HepG2 (cell line): ENCODE measurements at regions not wholly inside any gene's neighbourhood (a gene's known extent, or its start where the extent isn't known, plus 50 kb on each side); places are given as distances from the start of the nearest gene placed in this dataset.

Experiments
- ATAC-seq: fragments of 200-7000 bp; cut with Tn5 transposase; 3 replicates; pipeline ENCODE4 v1.9.1; 2020; ENCODE audit warnings: mild to moderate bottlenecking, moderate library complexity
- BruUV-seq: library from RNA; stranded (reverse); fragments of 400-500 nt; replicated peaks from 2 replicates; lab custom pipeline; 2021; lab: Mats Ljungman, UMichigan
- CTCF ChIA-PET: fragments of 300-600 bp; formaldehyde crosslinking; extraction: SDS; loops from one replicate; lab custom pipeline; 2021; ENCODE audit warnings: low total read pairs, inconsistent platforms, low intra/inter-chr PET ratio; lab: Yijun Ruan, JAX
- POLR2A ChIA-PET: fragments of 350-600 bp; sonication (Branson Sonifier 250); formaldehyde crosslinking; loops from one replicate; lab custom pipeline; 2020; ENCODE audit warnings: antibody characterized with exemption, inconsistent platforms; lab: Yijun Ruan, JAX
- DNase-seq: peaks from one replicate; pipeline ENCODE4 v3.0.0-alpha.2; 2015; ENCODE audit warnings: low spot score
- FAIRE-seq: peaks from 3 replicates; lab custom pipeline; 2011; peaks lifted over from hg19 to GRCh38; lab: Jason Lieb, UNC
- H2AFZ ChIP-seq: one replicate; pipeline ENCODE4 v1.6.1; 2011; ENCODE audit warnings: low read length, inconsistent platforms
- H3K27ac ChIP-seq: fragments of 300-600 bp; 3 replicates; pipeline ENCODE4 v1.8.0; 2011; ENCODE audit warnings: mixed run types, mild to moderate bottlenecking, mixed read lengths, low read length, inconsistent platforms; ENCODE audit not compliant: insufficient read depth; ENCODE audit errors: extremely low read length
- H3K27me3 ChIP-seq, 2 experiments: fragments of 200-600 bp in 1 of 2; 2 replicates in 1 of 2; 3 replicates in 1 of 2; pipeline versions ENCODE4 v1.6.0 to v1.8.0; 2011; ENCODE audit warnings: low read length in 2 of 2, mild to moderate bottlenecking in 2 of 2, moderate library complexity in 2 of 2, inconsistent platforms in 1 of 2; ENCODE audit not compliant: insufficient read depth in 2 of 2, control insufficient read depth in 1 of 2
- H3K36me3 ChIP-seq, 2 experiments: fragments of 200-600 bp in 1 of 2; replicated peaks in 1 of 2; 2 replicates in 1 of 2; 3 replicates in 1 of 2; pipeline versions ENCODE4 v1.5.1 to v1.8.0; 2011; ENCODE audit warnings: low read length in 2 of 2, inconsistent platforms in 1 of 2; ENCODE audit not compliant: insufficient read depth in 2 of 2, control insufficient read depth in 1 of 2
- H3K4me1 ChIP-seq: 2 replicates; pipeline ENCODE4 v1.5.1; 2012; ENCODE audit warnings: low read length, inconsistent platforms; ENCODE audit not compliant: insufficient read depth
- H3K4me2 ChIP-seq: 2 replicates; pipeline ENCODE4 v1.6.0; 2011; ENCODE audit warnings: low read depth, low read length, inconsistent platforms
- H3K4me3 ChIP-seq, 3 experiments: fragments of 200-600 bp in 1 of 3; sonication (generic), shearing (Covaris generic) in 1 of 3; replicated peaks in 1 of 3; 2 replicates each; pipeline ENCODE4 v1.5.1; 2011 to 2016; ENCODE audit warnings: low read length in 3 of 3, inconsistent platforms in 2 of 3, low read depth in 2 of 3, mild to moderate bottlenecking in 2 of 3, control low read depth in 1 of 3, mixed read lengths in 1 of 3; ENCODE audit not compliant: insufficient read depth in 1 of 3
- H3K79me2 ChIP-seq: one replicate; pipeline ENCODE4 v1.6.1; 2011; ENCODE audit warnings: low read length, inconsistent platforms; ENCODE audit not compliant: insufficient read depth
- H3K9ac ChIP-seq: 2 replicates; pipeline ENCODE4 v1.6.0; 2011; ENCODE audit warnings: mild to moderate bottlenecking, low read depth, low read length, inconsistent platforms; ENCODE audit not compliant: insufficient read depth
- H3K9me3 ChIP-seq: 2 replicates; pipeline ENCODE4 v1.5.1; 2012; ENCODE audit warnings: mild to moderate bottlenecking, low read length
- H4K20me1 ChIP-seq: 2 replicates; pipeline ENCODE4 v1.6.0; 2011; ENCODE audit warnings: inconsistent platforms, mild to moderate bottlenecking, low read length, moderate library complexity; ENCODE audit not compliant: insufficient read depth
- ARHGAP35 ChIP-seq: sonication (generic); formaldehyde crosslinking; IDR thresholded peaks from 2 replicates; pipeline ENCODE4 v1.9.0; 2022; ENCODE audit warnings: mild to moderate bottlenecking, inconsistent platforms, moderate library complexity, missing genetic modification reagents, borderline replicate concordance
- BRF2 ChIP-seq: sonication (generic); formaldehyde crosslinking; IDR thresholded peaks from 2 replicates; pipeline ENCODE4 v1.8.1; 2022; ENCODE audit warnings: mild to moderate bottlenecking, missing genetic modification reagents
- CREB1 ChIP-seq, 2 experiments: fragments of 450-650 bp in 1 of 2; IDR thresholded peaks; 2 replicates each; pipeline ENCODE4 v1.6.1; 2016 to 2017; ENCODE audit warnings: control low read depth in 1 of 2, mild to moderate bottlenecking in 1 of 2, missing compliant biosample characterization in 1 of 2, missing genetic modification characterization in 1 of 2
- HNF1B ChIP-seq: sonication (generic); formaldehyde crosslinking; IDR thresholded peaks from 2 replicates; pipeline ENCODE4 v1.5.1; 2020; ENCODE audit warnings: mild to moderate bottlenecking, moderate library complexity, missing genetic modification reagents
- HOMEZ ChIP-seq: IDR thresholded peaks from 2 replicates; pipeline ENCODE4 v1.6.1; 2016; ENCODE audit warnings: low read depth
- IRF2 ChIP-seq: IDR thresholded peaks from 2 replicates; pipeline ENCODE4 v1.6.1; 2018; ENCODE audit warnings: missing genetic modification reagents, missing compliant biosample characterization
- IRF9 ChIP-seq: sonication (generic); formaldehyde crosslinking; IDR thresholded peaks from 2 replicates; pipeline ENCODE4 v1.8.0; 2022; ENCODE audit warnings: missing genetic modification reagents, mild to moderate bottlenecking, borderline replicate concordance
- ZBTB21 ChIP-seq: sonication (generic); formaldehyde crosslinking; IDR thresholded peaks from 2 replicates; pipeline ENCODE4 v1.4.0; 2020; ENCODE audit warnings: missing genetic modification reagents
- ZBTB25 ChIP-seq: IDR thresholded peaks from 2 replicates; pipeline ENCODE4 v1.6.1; 2018; ENCODE audit warnings: missing genetic modification reagents
- ZNF788 ChIP-seq: sonication (generic); formaldehyde crosslinking; IDR thresholded peaks from 2 replicates; pipeline ENCODE4 v1.5.0; 2020; ENCODE audit warnings: mild to moderate bottlenecking, missing genetic modification reagents, borderline replicate concordance
- WGBS: methylation state at CpG from one replicate; pipeline ENCODE4 v1.1.6; 2017; ENCODE audit warnings: low lambda C conversion rate; 5-methylcytosine and 5-hydroxymethylcytosine counted together
- in situ Hi-C: cut with HindIII; loops from 2 replicates; pipeline ENCODE4 v1.10.0; 2017; ENCODE audit warnings: low pct_unique_long_range_greater_than_20kb; ENCODE audit not compliant: extremely low pct_ligation_motif_present
- intact Hi-C: fragments of 100-400 bp; cut with micrococcal nuclease; formaldehyde crosslinking; loops from one replicate; pipeline ENCODE4 v1.10.0; 2022; ENCODE audit not compliant: unreplicated experiment

GRCh38 chr11:91373497-91373896 lies 851.1 kb upstream of the FAT3 start:
- Histone ChIP-seq H3K36me3 (no peaks in the 10 kb centered on the region), H3K9ac (no peak overlapping the region), H3K79me2 (no peaks in the 10 kb centered on the region), H3K27ac (no peak overlapping the region), H3K4me1 (no peaks in the 10 kb centered on the region), H4K20me1 (no peaks in the 10 kb centered on the region), H3K27me3 (no peaks in the 10 kb centered on the region), H3K9me3 (no peaks in the 10 kb centered on the region), H3K4me3 (no peak overlapping the region), H3K4me2 (no peak overlapping the region), H2AFZ (no peak overlapping the region)
- DNase-seq (no peak), ATAC-seq (peak; percentile 55), FAIRE-seq (no peak)
- intact Hi-C loops (no loop called here), in situ Hi-C loops (no loop called here)
- TF ChIP-seq ZBTB21 (CRISPR knock-in tag) (no peak), CREB1 (IDR thresholded peaks at IDR 0.05) (no peak), CREB1 (CRISPR knock-in tag; IDR thresholded peaks at IDR 0.05) (no peak), IRF2 (CRISPR knock-in tag) (no peak), BRF2 (CRISPR knock-in tag) (no peak), ZNF788 (CRISPR knock-in tag) (no peak), HNF1B (CRISPR knock-in tag) (no peak), ZBTB25 (CRISPR knock-in tag) (no peak), ARHGAP35 (no peak), HOMEZ (CRISPR knock-in tag) (no peak), IRF9 (CRISPR knock-in tag) (no peak)
- WGBS = 5% methylated on average over 4 of the region's 4 CpGs
- CTCF ChIA-PET = no interaction called here
- no TSS peak for BruUV-seq
- POLR2A ChIA-PET = no interaction called here
